ENCODE measurements at regions not wholly inside any gene's neighbourhood (a gene's known extent, or its start where the extent isn't known, plus 50 kb on each side); places are given as distances from the start of the nearest gene placed in this dataset.

GRCh38 chr2:16207151-16207550 is 266.8 kb downstream of the MYCN start:
- Histone ChIP-seq H3K9me3 (ENCODE audit: control insufficient read depth, low read depth, low read length) (no peaks in the 10 kb centered on the region), H3K27me3 (ENCODE audit: insufficient read depth, low read length) (no peaks in the 10 kb centered on the region), H3K4ac (ENCODE audit: low read depth, low read length) (no peak overlapping the region), H2BK5ac (ENCODE audit: insufficient read length, low read length) (no peak overlapping the region), H3T11ph (ENCODE audit: low read length) (no peak overlapping the region), H3K79me2 (ENCODE audit: insufficient read depth, low read length) (no peaks in the 10 kb centered on the region), H3K4me2 (ENCODE audit: insufficient read depth, insufficient read length, low read length) (no peak overlapping the region), H2BK120ac (ENCODE audit: low read depth, low read length, poor library complexity, severe bottlenecking) (no peak overlapping the region), H3K79me1 (ENCODE audit: insufficient read depth, low read depth, low read length, poor library complexity, severe bottlenecking) (no peaks in the 10 kb centered on the region), H2BK12ac (ENCODE audit: insufficient read length, low read depth, low read length) (no peak overlapping the region), H3K4me1 (ENCODE audit: insufficient read depth, low read length) (no peaks in the 10 kb centered on the region), H2AFZ (ENCODE audit: low read length) (no peak overlapping the region), H3K56ac (ENCODE audit: insufficient read length, low read depth, low read length) (no peak overlapping the region), H3K27ac (ENCODE audit: insufficient read length, low read depth, low read length) (no peak overlapping the region), H3K23me2 (ENCODE audit: insufficient read length, low read depth, low read length, poor library complexity, severe bottlenecking) (no peaks in the 10 kb centered on the region), H2AK5ac (ENCODE audit: insufficient read length, low read length) (no peak overlapping the region), H3K9ac (ENCODE audit: extremely low read depth, insufficient read length, low read length) (no peak overlapping the region), H3K14ac (ENCODE audit: insufficient read depth, low read length) (no peak overlapping the region), H2BK20ac (ENCODE audit: low read depth, low read length, poor library complexity, severe bottlenecking) (no peak overlapping the region), H3K23ac (ENCODE audit: insufficient read length, low read depth, low read length) (no peak overlapping the region), H4K20me1 (ENCODE audit: control insufficient read depth, insufficient read depth, insufficient read length) (no peaks in the 10 kb centered on the region), H2BK15ac (ENCODE audit: low read depth, low read length) (no peak overlapping the region), H3K18ac (ENCODE audit: insufficient read length, low read depth, low read length) (no peak overlapping the region), H4K91ac (ENCODE audit: insufficient read length, low read depth, low read length) (no peak overlapping the region), H4K5ac (ENCODE audit: insufficient read length, low read depth, low read length) (no peak overlapping the region), H4K8ac (replicated peaks; ENCODE audit: insufficient read length, low read depth, low read length) (no peak overlapping the region)
- Mint-ChIP-seq H3K27ac (peak overlapping the region in 1 of 3 experiments; percentile 54; a peak in 1 of 7 replicates), H3K27me3 (ENCODE audit: low read depth) (0 out of 2 replicates have a peak, but pooled peaks cover 2% of the 10 kb centered on the region), H3K4me1 (peaks cover 26 to 42% of the 10 kb centered on the region in 2 experiments), H3K4me3 (no peak overlapping the region), H3K9me3 (peaks cover 7 to 17% of the 10 kb centered on the region in 2 experiments; a peak in 4 of 5 replicates), H3K36me3 (ENCODE audit: insufficient read depth in 1 of 3, low read depth in 3 of 3) (peaks cover 0 to 14% (median 6%) of the 10 kb centered on the region in 3 experiments; a peak in 4 of 7 replicates)
- WGBS (ENCODE audit: extremely low coverage, insufficient read length, low lambda C conversion rate), result no CpG with 5 or more reads among the region's 3 CpGs
- TF ChIP-seq, protein P1, sequence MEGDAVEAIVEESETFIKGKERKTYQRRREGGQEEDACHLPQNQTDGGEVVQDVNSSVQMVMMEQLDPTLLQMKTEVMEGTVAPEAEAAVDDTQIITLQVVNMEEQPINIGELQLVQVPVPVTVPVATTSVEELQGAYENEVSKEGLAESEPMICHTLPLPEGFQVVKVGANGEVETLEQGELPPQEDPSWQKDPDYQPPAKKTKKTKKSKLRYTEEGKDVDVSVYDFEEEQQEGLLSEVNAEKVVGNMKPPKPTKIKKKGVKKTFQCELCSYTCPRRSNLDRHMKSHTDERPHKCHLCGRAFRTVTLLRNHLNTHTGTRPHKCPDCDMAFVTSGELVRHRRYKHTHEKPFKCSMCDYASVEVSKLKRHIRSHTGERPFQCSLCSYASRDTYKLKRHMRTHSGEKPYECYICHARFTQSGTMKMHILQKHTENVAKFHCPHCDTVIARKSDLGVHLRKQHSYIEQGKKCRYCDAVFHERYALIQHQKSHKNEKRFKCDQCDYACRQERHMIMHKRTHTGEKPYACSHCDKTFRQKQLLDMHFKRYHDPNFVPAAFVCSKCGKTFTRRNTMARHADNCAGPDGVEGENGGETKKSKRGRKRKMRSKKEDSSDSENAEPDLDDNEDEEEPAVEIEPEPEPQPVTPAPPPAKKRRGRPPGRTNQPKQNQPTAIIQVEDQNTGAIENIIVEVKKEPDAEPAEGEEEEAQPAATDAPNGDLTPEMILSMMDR (conservative IDR thresholded peaks at IDR 0.05), result no peak
- DNase-seq, result no peak

All from H9 (cell line).